OCI-LY7 (cell line): ENCODE measurements at regions not wholly inside any gene's neighbourhood (a gene's known extent, or its start where the extent isn't known, plus 50 kb on each side); places are given as distances from the start of the nearest gene placed in this dataset.

Source experiments
- BruUV-seq: library from RNA; stranded (reverse); fragments of 400-500 nt; replicated peaks from 2 replicates; lab custom pipeline; 2021; lab: Mats Ljungman, UMichigan
- CTCF ChIA-PET: fragments of 300-600 bp; sonication (Branson Sonifier 250); formaldehyde crosslinking; loops from one replicate; lab custom pipeline; 2022; ENCODE audit warnings: antibody characterized with exemption; ENCODE audit not compliant: unreplicated experiment; lab: Charles Lee
- POLR2A ChIA-PET: fragments of 300-600 bp; sonication (Branson Sonifier 250); formaldehyde crosslinking; loops from one replicate; lab custom pipeline; 2022; ENCODE audit warnings: antibody characterized with exemption; lab: Charles Lee
- DNase-seq: peaks from one replicate; pipeline ENCODE4 v3.0.0-alpha.2; 2015; ENCODE audit warnings: low spot score
- H2AFZ ChIP-seq: fragments of 200-600 bp; sonication (generic), shearing (Covaris generic); 2 replicates; pipeline ENCODE4 v1.6.1; 2014; ENCODE audit warnings: mild to moderate bottlenecking, antibody characterized with exemption, low read length, moderate library complexity
- H3K27ac ChIP-seq: fragments of 200-600 bp; sonication (generic); 2 replicates; pipeline ENCODE4 v1.5.1; 2014; ENCODE audit warnings: mixed run types, low read depth, mild to moderate bottlenecking, moderate library complexity, low read length, inconsistent platforms; ENCODE audit not compliant: poor library complexity, severe bottlenecking
- H3K36me3 ChIP-seq: fragments of 200-600 bp; sonication (generic); 2 replicates; pipeline ENCODE4 v1.6.1; 2014; ENCODE audit warnings: mild to moderate bottlenecking, antibody characterized with exemption, low read length, moderate library complexity, mixed read lengths; ENCODE audit not compliant: insufficient read depth
- H3K4me1 ChIP-seq: fragments of 200-600 bp; sonication (generic); 2 replicates; pipeline ENCODE4 v1.5.1; 2014; ENCODE audit warnings: mild to moderate bottlenecking, low read length; ENCODE audit not compliant: insufficient read depth, poor library complexity, severe bottlenecking
- H3K4me2 ChIP-seq: fragments of 200-600 bp; sonication (generic); 2 replicates; pipeline ENCODE4 v1.6.1; 2014; ENCODE audit warnings: mild to moderate bottlenecking, low read length
- H3K4me3 ChIP-seq: fragments of 200-600 bp; sonication (generic); 2 replicates; pipeline ENCODE4 v1.5.1; 2014; ENCODE audit warnings: mild to moderate bottlenecking, low read depth, low read length; ENCODE audit not compliant: poor library complexity, severe bottlenecking
- H3K79me2 ChIP-seq: fragments of 200-600 bp; sonication (generic); 2 replicates; pipeline ENCODE4 v1.6.1; 2016; ENCODE audit warnings: low read depth, mild to moderate bottlenecking, low read length, moderate library complexity, mixed read lengths; ENCODE audit not compliant: insufficient read depth
- H3K9me2 ChIP-seq: fragments of 200-600 bp; sonication (generic); 2 replicates; pipeline ENCODE4 v1.6.1; 2016; ENCODE audit warnings: mild to moderate bottlenecking, low read length, mixed read lengths; ENCODE audit not compliant: insufficient read depth
- H3K9me3 ChIP-seq: fragments of 200-600 bp; sonication (generic); 2 replicates; pipeline ENCODE4 v1.6.1; 2014; ENCODE audit warnings: mild to moderate bottlenecking, mixed run types, low read length, mixed read lengths
- H4K20me1 ChIP-seq: fragments of 200-600 bp; sonication (generic); 2 replicates; pipeline ENCODE4 v1.6.1; 2014; ENCODE audit warnings: mild to moderate bottlenecking, antibody characterized with exemption, low read length, moderate library complexity, mixed read lengths; ENCODE audit not compliant: insufficient read depth
- EZH2phosphoT487 ChIP-seq: fragments of 200-600 bp; sonication (generic); IDR thresholded peaks from 2 replicates; pipeline ENCODE4 v1.6.1; 2018; ENCODE audit warnings: low read depth, borderline replicate concordance, mild to moderate bottlenecking, mixed run types, antibody characterized with exemption, low read length, moderate library complexity, mixed read lengths
- intact Hi-C: fragments of 100-400 bp; cut with micrococcal nuclease; formaldehyde crosslinking; loops from one replicate; pipeline ENCODE4 v1.10.0; 2022; ENCODE audit not compliant: unreplicated experiment
- TF ChIP-seq, protein P1 (sequence below): fragments of 200-600 bp; sonication (generic); conservative IDR thresholded peaks from 2 replicates; pipeline ENCODE4 v1.5.1; 2014; ENCODE audit warnings: mild to moderate bottlenecking, antibody characterized with exemption, low read length, moderate library complexity, mixed read lengths

DNA sequence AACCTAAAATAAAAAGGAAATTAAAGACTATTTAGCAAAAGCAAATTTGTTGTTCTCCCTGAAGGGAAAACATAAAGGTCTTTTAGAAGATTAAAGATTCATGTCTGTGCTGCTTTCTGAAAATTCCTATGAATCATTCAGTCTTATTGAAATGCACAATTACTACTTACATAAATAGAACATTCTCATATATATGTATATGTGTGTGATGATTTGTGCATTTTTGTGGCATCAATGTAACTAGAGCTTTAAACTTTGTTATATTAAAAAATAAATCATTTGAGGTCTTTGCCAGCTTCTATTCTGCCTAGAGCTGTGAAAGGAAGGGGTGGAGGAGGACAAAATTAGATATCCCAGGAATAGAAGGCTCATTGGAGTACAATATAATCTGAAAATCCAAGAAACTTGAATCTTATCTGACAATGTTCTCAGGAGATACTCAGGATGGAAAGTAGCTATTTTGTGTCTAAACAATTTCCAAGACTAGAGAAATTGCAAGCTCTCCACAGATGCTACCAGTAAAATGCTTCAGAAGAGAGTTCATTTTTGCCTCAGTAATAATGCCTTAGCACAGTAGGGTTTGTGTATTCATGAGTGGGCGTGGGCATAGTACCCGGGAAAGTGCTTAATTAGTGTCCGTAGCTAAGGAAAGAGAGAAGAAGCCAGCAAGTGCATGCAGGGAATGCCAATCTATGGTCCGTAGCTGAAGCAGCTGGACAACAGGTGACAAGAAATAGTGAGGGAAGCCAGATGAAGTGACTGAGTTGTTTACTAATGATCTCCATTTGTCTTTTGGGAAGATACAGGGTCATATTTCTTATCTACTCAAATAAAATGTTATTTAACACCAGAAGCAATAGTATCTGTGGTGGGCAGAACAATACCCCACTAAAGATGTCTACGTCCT, 395.5 kb upstream of the NBEA start:
- CTCF ChIA-PET, result no interaction called here
- no peak for DNase-seq
- no peaks in the 10 kb centered on the region for H3K9me3 ChIP-seq
- no peaks in the 10 kb centered on the region for H3K4me1 ChIP-seq
- H4K20me1 ChIP-seq, result no peaks in the 10 kb centered on the region
- intact Hi-C loops, result no loop called here
- no peak for TF ChIP-seq EZH2phosphoT487
- TF ChIP-seq, protein P1, sequence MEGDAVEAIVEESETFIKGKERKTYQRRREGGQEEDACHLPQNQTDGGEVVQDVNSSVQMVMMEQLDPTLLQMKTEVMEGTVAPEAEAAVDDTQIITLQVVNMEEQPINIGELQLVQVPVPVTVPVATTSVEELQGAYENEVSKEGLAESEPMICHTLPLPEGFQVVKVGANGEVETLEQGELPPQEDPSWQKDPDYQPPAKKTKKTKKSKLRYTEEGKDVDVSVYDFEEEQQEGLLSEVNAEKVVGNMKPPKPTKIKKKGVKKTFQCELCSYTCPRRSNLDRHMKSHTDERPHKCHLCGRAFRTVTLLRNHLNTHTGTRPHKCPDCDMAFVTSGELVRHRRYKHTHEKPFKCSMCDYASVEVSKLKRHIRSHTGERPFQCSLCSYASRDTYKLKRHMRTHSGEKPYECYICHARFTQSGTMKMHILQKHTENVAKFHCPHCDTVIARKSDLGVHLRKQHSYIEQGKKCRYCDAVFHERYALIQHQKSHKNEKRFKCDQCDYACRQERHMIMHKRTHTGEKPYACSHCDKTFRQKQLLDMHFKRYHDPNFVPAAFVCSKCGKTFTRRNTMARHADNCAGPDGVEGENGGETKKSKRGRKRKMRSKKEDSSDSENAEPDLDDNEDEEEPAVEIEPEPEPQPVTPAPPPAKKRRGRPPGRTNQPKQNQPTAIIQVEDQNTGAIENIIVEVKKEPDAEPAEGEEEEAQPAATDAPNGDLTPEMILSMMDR, result no peak
- no peak overlapping the region for H3K4me3 ChIP-seq
- H3K79me2 ChIP-seq, result no peaks in the 10 kb centered on the region
- no peaks in the 10 kb centered on the region for H3K9me2 ChIP-seq
- POLR2A ChIA-PET, result no interaction called here
- no TSS peak for BruUV-seq
- H3K27ac ChIP-seq, result no peak overlapping the region
- no peak overlapping the region for H3K4me2 ChIP-seq
- H2AFZ ChIP-seq, result no peak overlapping the region
- no peaks in the 10 kb centered on the region for H3K36me3 ChIP-seq

DNA sequence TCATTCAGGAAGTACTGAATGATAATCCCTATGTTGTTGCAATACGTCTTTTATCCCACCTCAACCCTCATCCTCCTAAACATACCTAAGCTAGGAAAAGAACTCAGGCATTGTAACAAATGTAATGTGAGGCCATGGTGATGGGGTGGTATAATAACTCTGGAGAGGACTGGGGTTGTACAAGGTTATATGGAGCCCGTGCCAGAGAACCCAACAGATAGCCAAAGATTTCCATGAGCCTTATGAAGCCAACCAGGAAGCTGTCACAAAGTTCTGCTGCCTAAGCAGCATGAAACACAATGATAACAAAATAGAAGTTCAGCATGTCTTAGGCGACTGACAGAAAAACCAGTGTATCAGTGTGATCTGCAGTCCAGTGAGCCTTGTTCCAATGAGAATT, 394.1 kb upstream of the NBEA start:
- Histone ChIP-seq H3K36me3 (no peaks in the 10 kb centered on the region), H3K79me2 (no peaks in the 10 kb centered on the region), H4K20me1 (no peaks in the 10 kb centered on the region), H3K27ac (no peak overlapping the region), H3K4me2 (no peak overlapping the region), H3K4me1 (no peaks in the 10 kb centered on the region), H2AFZ (no peak overlapping the region), H3K9me3 (no peaks in the 10 kb centered on the region), H3K9me2 (no peaks in the 10 kb centered on the region), H3K4me3 (no peak overlapping the region)
- no peak for DNase-seq
- POLR2A ChIA-PET, result interaction anchor here (0.6 kb wide), 1 partner anchor 169 kb away, joined by 3 read pairs; no protein-coding TSS in a partner anchor
- no peak for TF ChIP-seq EZH2phosphoT487
- TF ChIP-seq, protein P1, result no peak
- CTCF ChIA-PET, result no interaction called here
- intact Hi-C loops, result no loop called here
- no TSS peak for BruUV-seq

DNA sequence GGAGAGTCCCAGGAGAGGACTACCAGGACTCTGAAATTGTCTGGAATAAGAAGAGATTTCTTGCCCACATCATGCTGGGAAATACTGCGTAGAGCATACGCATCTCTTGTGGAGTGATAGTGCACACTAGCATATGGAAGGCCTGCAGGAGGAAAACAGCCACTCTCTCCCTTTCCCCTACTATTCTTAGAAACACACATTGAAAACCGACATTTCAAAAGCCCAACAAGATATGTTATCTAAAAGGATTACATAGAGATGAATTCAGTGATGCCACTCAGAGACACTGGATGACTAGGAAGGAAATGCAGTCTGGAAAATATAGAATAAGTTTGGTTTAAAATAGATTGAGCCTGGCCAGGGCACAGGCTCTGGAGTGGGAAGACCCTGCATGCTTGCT, 388.7 kb upstream of the NBEA start:
- Histone ChIP-seq H2AFZ (no peak overlapping the region), H4K20me1 (no peaks in the 10 kb centered on the region), H3K36me3 (no peaks in the 10 kb centered on the region), H3K4me2 (no peak overlapping the region), H3K27ac (no peak overlapping the region), H3K9me2 (no peaks in the 10 kb centered on the region), H3K9me3 (no peaks in the 10 kb centered on the region), H3K4me1 (no peaks in the 10 kb centered on the region), H3K4me3 (no peak overlapping the region), H3K79me2 (no peaks in the 10 kb centered on the region)
- no peak for DNase-seq
- intact Hi-C loops, result no loop called here
- CTCF ChIA-PET, result no interaction called here
- no TSS peak for BruUV-seq
- POLR2A ChIA-PET, result no interaction called here
- no peak for TF ChIP-seq EZH2phosphoT487
- TF ChIP-seq, protein P1, result no peak
